Skeletal muscle tissue (tissue), 3 donors: ENCODE measurements at regions not wholly inside any gene's neighbourhood (a gene's known extent, or its start where the extent isn't known, plus 50 kb on each side); places are given as distances from the start of the nearest gene placed in this dataset.

ENCODE experiments used
- H3K27ac ChIP-seq: one replicate; pipeline ENCODE4 v1.7.0; 2013; ENCODE audit warnings: mild to moderate bottlenecking, low read depth, low read length, inconsistent platforms
- H3K27me3 ChIP-seq, 3 donors: one replicate each; pipeline ENCODE4 v1.7.0; 2013; ENCODE audit warnings: low read length in 3 of 3; ENCODE audit not compliant: control insufficient read depth in 3 of 3, insufficient read depth in 3 of 3
- H3K36me3 ChIP-seq, 3 donors: one replicate each; pipeline ENCODE4 v1.7.0; 2013; ENCODE audit warnings: low read length in 3 of 3; ENCODE audit not compliant: control insufficient read depth in 3 of 3, insufficient read depth in 3 of 3
- H3K4me1 ChIP-seq, 3 donors: one replicate each; pipeline ENCODE4 v1.7.0; 2013; ENCODE audit warnings: low read length in 3 of 3, mild to moderate bottlenecking in 3 of 3; ENCODE audit not compliant: control insufficient read depth in 3 of 3, insufficient read depth in 3 of 3
- H3K4me3 ChIP-seq, 3 donors: one replicate each; pipeline ENCODE4 v1.7.0; 2013; ENCODE audit warnings: low read length in 3 of 3
- H3K9ac ChIP-seq, 3 donors: one replicate each; pipeline ENCODE4 v1.7.0; 2013; ENCODE audit warnings: low read length in 3 of 3, mild to moderate bottlenecking in 3 of 3, moderate library complexity in 2 of 3, low read depth in 1 of 3
- H3K9me3 ChIP-seq, 3 donors: one replicate each; pipeline ENCODE4 v1.7.0; 2013; ENCODE audit warnings: low read length in 3 of 3; ENCODE audit not compliant: control insufficient read depth in 3 of 3
- donor health status: Osteomylitis.

GRCh38 chr11:134736251-134736947 lies 324.4 kb upstream of the B3GAT1 start:
- peaks cover 0 to 3% (median 0%) of the 10 kb centered on the region in 3 donors for H3K9me3 ChIP-seq
- no peak overlapping the region for H3K9ac ChIP-seq
- no peaks in the 10 kb centered on the region for H3K36me3 ChIP-seq
- no peak overlapping the region for H3K4me3 ChIP-seq
- no peaks in the 10 kb centered on the region for H3K4me1 ChIP-seq
- H3K27me3 ChIP-seq = peaks cover 5 to 36% (median 10%) of the 10 kb centered on the region in 3 donors
- H3K27ac ChIP-seq = no peak overlapping the region

- Histone ChIP-seq H3K4me1 (no peaks in the 10 kb centered on the region), H3K4me3 (no peak overlapping the region), H3K27me3 (peaks cover 5 to 43% (median 8%) of the 10 kb centered on the region in 3 donors), H3K27ac (no peak overlapping the region), H3K9me3 (peaks cover 0 to 3% (median 0%) of the 10 kb centered on the region in 3 donors), H3K9ac (no peak overlapping the region), H3K36me3 (no peaks in the 10 kb centered on the region)
Observed at GRCh38 chr11:134734894-134735293, 322.9 kb upstream of the B3GAT1 start.

- H3K4me1 ChIP-seq = no peaks in the 10 kb centered on the region
- H3K4me3 ChIP-seq = no peak overlapping the region
- no peaks in the 10 kb centered on the region for H3K36me3 ChIP-seq
- H3K27ac ChIP-seq = no peak overlapping the region
- H3K9me3 ChIP-seq = no peaks in the 10 kb centered on the region
- peaks cover 4 to 43% (median 8%) of the 10 kb centered on the region in 3 donors for H3K27me3 ChIP-seq
- H3K9ac ChIP-seq = no peak overlapping the region
Observed at GRCh38 chr11:134734141-134734845, 322.3 kb upstream of the B3GAT1 start.

GRCh38 chr11:134733646-134734045 lies 321.6 kb upstream of the B3GAT1 start:
- H3K9ac ChIP-seq = no peak overlapping the region
- H3K4me1 ChIP-seq = no peaks in the 10 kb centered on the region
- no peaks in the 10 kb centered on the region for H3K9me3 ChIP-seq
- H3K27ac ChIP-seq = no peak overlapping the region
- H3K36me3 ChIP-seq = no peaks in the 10 kb centered on the region
- H3K27me3 ChIP-seq = peaks cover 2 to 39% (median 10%) of the 10 kb centered on the region in 3 donors
- H3K4me3 ChIP-seq = no peak overlapping the region

- no peak overlapping the region for H3K9ac ChIP-seq
- H3K4me1 ChIP-seq = no peaks in the 10 kb centered on the region
- H3K27ac ChIP-seq = no peak overlapping the region
- no peak overlapping the region for H3K4me3 ChIP-seq
- H3K36me3 ChIP-seq = no peaks in the 10 kb centered on the region
- no peaks in the 10 kb centered on the region for H3K9me3 ChIP-seq
- peaks cover 2 to 39% (median 16%) of the 10 kb centered on the region in 3 donors for H3K27me3 ChIP-seq
Observed at GRCh38 chr11:134731213-134731961, 319.3 kb upstream of the B3GAT1 start.

- H3K27ac ChIP-seq = no peak overlapping the region
- no peaks in the 10 kb centered on the region for H3K9me3 ChIP-seq
- no peaks in the 10 kb centered on the region for H3K4me1 ChIP-seq
- no peak overlapping the region for H3K4me3 ChIP-seq
- peaks cover 2 to 38% (median 21%) of the 10 kb centered on the region in 3 donors for H3K27me3 ChIP-seq
- no peak overlapping the region for H3K9ac ChIP-seq
- H3K36me3 ChIP-seq = no peaks in the 10 kb centered on the region
Observed at GRCh38 chr11:134730561-134731212, 318.6 kb upstream of the B3GAT1 start.

GRCh38 chr11:134730101-134730500 lies 318.1 kb upstream of the B3GAT1 start:
- H3K27me3 ChIP-seq = peaks cover 2 to 44% (median 21%) of the 10 kb centered on the region in 3 donors
- H3K27ac ChIP-seq = no peak overlapping the region
- no peak overlapping the region for H3K9ac ChIP-seq
- H3K9me3 ChIP-seq = no peaks in the 10 kb centered on the region
- no peaks in the 10 kb centered on the region for H3K4me1 ChIP-seq
- H3K4me3 ChIP-seq = no peak overlapping the region
- no peaks in the 10 kb centered on the region for H3K36me3 ChIP-seq

- H3K9ac ChIP-seq = no peak overlapping the region
- no peaks in the 10 kb centered on the region for H3K36me3 ChIP-seq
- H3K27me3 ChIP-seq = peaks cover 2 to 51% (median 21%) of the 10 kb centered on the region in 3 donors
- no peaks in the 10 kb centered on the region for H3K9me3 ChIP-seq
- H3K27ac ChIP-seq = no peak overlapping the region
- no peaks in the 10 kb centered on the region for H3K4me1 ChIP-seq
- no peak overlapping the region for H3K4me3 ChIP-seq
Observed at GRCh38 chr11:134728186-134728585, 316.1 kb upstream of the B3GAT1 start.

- H3K9ac ChIP-seq = no peak overlapping the region
- no peaks in the 10 kb centered on the region for H3K36me3 ChIP-seq
- H3K4me3 ChIP-seq = no peak overlapping the region
- peaks cover 2 to 46% (median 21%) of the 10 kb centered on the region in 3 donors for H3K27me3 ChIP-seq
- no peaks in the 10 kb centered on the region for H3K4me1 ChIP-seq
- H3K27ac ChIP-seq = no peak overlapping the region
- no peaks in the 10 kb centered on the region for H3K9me3 ChIP-seq
Observed at GRCh38 chr11:134727636-134728035, 315.6 kb upstream of the B3GAT1 start.
